PC-9 (cell line): ENCODE measurements at regions not wholly inside any gene's neighbourhood (a gene's known extent, or its start where the extent isn't known, plus 50 kb on each side); places are given as distances from the start of the nearest gene placed in this dataset.

ENCODE experiments used
- BruUV-seq: library from RNA; stranded (reverse); fragments of 400-500 nt; replicated peaks from 2 replicates; lab custom pipeline; 2021; lab: Mats Ljungman, UMichigan
- CTCF ChIA-PET: fragments of 300-600 bp; sonication (Branson Sonifier 250); formaldehyde crosslinking; loops from one replicate; lab custom pipeline; 2022; ENCODE audit warnings: antibody characterized with exemption; lab: Charles Lee
- POLR2A ChIA-PET: fragments of 300-600 bp; sonication (Branson Sonifier 250); formaldehyde crosslinking; loops from one replicate; lab custom pipeline; 2022; ENCODE audit warnings: antibody characterized with exemption; ENCODE audit not compliant: unreplicated experiment; lab: Charles Lee
- DNase-seq, 2 experiments: peaks; one replicate each; pipeline versions ENCODE4 v3.0.0 to v3.0.0-alpha.2; 2015 to 2022; ENCODE audit warnings: mixed read lengths in 1 of 2
- H2AFZ ChIP-seq: fragments of 200-600 bp; sonication (generic); 2 replicates; pipeline ENCODE4 v1.8.1; 2017; ENCODE audit warnings: antibody characterized with exemption
- H3F3A ChIP-seq: fragments of 200-600 bp; sonication (generic); 2 replicates; pipeline ENCODE4 v1.8.1; 2017; ENCODE audit warnings: antibody characterized with exemption, mild to moderate bottlenecking, low read depth; ENCODE audit not compliant: insufficient read depth
- H3K27ac ChIP-seq: fragments of 200-600 bp; sonication (generic); 2 replicates; pipeline ENCODE4 v1.6.1; 2016; ENCODE audit warnings: mixed run types
- H3K27me3 ChIP-seq: fragments of 200-600 bp; sonication (generic); 2 replicates; pipeline ENCODE4 v1.6.1; 2016; ENCODE audit warnings: low read depth, mixed run types; ENCODE audit not compliant: insufficient read depth
- H3K36me3 ChIP-seq: fragments of 200-600 bp; sonication (generic); 2 replicates; pipeline ENCODE4 v1.6.1; 2016; ENCODE audit warnings: low read depth, mixed run types
- H3K4me1 ChIP-seq: fragments of 200-600 bp; sonication (generic); replicated peaks from 2 replicates; pipeline ENCODE4 v1.6.1; 2016; ENCODE audit warnings: mixed run types; ENCODE audit not compliant: insufficient read depth
- H3K4me2 ChIP-seq: fragments of 200-600 bp; sonication (generic); 2 replicates; pipeline ENCODE4 v1.6.1; 2017; ENCODE audit warnings: mixed run types
- H3K4me3 ChIP-seq: fragments of 200-600 bp; sonication (generic); 2 replicates; pipeline ENCODE4 v1.6.1; 2016; ENCODE audit warnings: mixed run types
- H3K79me2 ChIP-seq: fragments of 200-600 bp; sonication (generic); 2 replicates; pipeline ENCODE4 v1.6.1; 2017; ENCODE audit warnings: low read depth, mixed run types
- H3K9me2 ChIP-seq: fragments of 200-600 bp; sonication (generic); 2 replicates; pipeline ENCODE4 v1.8.1; 2017; ENCODE audit warnings: mild to moderate bottlenecking; ENCODE audit not compliant: insufficient read depth
- H3K9me3 ChIP-seq: fragments of 200-600 bp; sonication (generic); 2 replicates; pipeline ENCODE4 v1.8.1; 2016; ENCODE audit warnings: low read depth; ENCODE audit not compliant: insufficient read depth
- H4K20me1 ChIP-seq: fragments of 200-600 bp; sonication (generic); 2 replicates; pipeline ENCODE4 v1.8.1; 2017; ENCODE audit not compliant: insufficient read depth
- EZH2 ChIP-seq: fragments of 200-600 bp; sonication (generic); IDR thresholded peaks from 2 replicates; pipeline ENCODE4 v1.8.0; 2017; ENCODE audit warnings: antibody characterized with exemption, low read depth
- intact Hi-C: fragments of 100-400 bp; cut with micrococcal nuclease; formaldehyde crosslinking; loops from one replicate; pipeline ENCODE4 v1.10.0; 2022; ENCODE audit not compliant: unreplicated experiment
- TF ChIP-seq, protein P1 (sequence below): fragments of 200-600 bp; sonication (generic); conservative IDR thresholded peaks from 2 replicates; pipeline ENCODE4 v1.6.1; 2017; ENCODE audit warnings: mixed run types, antibody characterized with exemption, mild to moderate bottlenecking, moderate library complexity

DNA sequence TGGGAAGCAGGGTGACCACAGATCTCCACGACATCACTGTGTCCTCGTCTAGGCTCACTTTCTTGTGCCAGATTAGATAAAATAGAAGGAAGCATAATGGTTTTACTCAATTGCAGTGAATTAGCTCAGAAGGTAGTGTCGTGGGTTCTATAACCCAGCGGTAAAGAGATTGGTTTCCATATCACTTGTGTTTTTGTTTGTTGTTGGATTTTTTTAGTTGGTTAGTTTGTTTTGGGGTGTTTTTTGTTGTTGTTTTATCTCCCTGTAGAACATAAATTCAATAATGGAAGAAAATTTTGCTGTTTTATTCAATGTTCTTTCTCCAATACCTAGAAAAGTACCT is 85.9 kb upstream of the PRSS16 start:
- TF ChIP-seq, protein P1, sequence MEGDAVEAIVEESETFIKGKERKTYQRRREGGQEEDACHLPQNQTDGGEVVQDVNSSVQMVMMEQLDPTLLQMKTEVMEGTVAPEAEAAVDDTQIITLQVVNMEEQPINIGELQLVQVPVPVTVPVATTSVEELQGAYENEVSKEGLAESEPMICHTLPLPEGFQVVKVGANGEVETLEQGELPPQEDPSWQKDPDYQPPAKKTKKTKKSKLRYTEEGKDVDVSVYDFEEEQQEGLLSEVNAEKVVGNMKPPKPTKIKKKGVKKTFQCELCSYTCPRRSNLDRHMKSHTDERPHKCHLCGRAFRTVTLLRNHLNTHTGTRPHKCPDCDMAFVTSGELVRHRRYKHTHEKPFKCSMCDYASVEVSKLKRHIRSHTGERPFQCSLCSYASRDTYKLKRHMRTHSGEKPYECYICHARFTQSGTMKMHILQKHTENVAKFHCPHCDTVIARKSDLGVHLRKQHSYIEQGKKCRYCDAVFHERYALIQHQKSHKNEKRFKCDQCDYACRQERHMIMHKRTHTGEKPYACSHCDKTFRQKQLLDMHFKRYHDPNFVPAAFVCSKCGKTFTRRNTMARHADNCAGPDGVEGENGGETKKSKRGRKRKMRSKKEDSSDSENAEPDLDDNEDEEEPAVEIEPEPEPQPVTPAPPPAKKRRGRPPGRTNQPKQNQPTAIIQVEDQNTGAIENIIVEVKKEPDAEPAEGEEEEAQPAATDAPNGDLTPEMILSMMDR = no peak
- no peak for TF ChIP-seq EZH2
- POLR2A ChIA-PET = no interaction called here
- Histone ChIP-seq H3F3A (peaks cover 41% of the 10 kb centered on the region), H3K36me3 (no peaks in the 10 kb centered on the region), H4K20me1 (no peaks in the 10 kb centered on the region), H3K9me3 (no peaks in the 10 kb centered on the region), H3K27ac (no peak overlapping the region), H3K27me3 (no peaks in the 10 kb centered on the region), H3K4me3 (no peak overlapping the region), H3K4me2 (peak overlapping the region; percentile 35; the same call in 1 of the 2 replicates), H3K79me2 (no peaks in the 10 kb centered on the region), H3K9me2 (no peaks in the 10 kb centered on the region), H2AFZ (no peak overlapping the region), H3K4me1 (peaks cover 16% of the 10 kb centered on the region; the same call in 1 of the 2 replicates)
- DNase-seq = no peak
- BruUV-seq = no TSS peak
- intact Hi-C loops = loop anchor here (5.0 to 10.0 kb wide), 2 partner anchors 1196 to 1523 kb away; no protein-coding TSS in a partner anchor
- CTCF ChIA-PET = interaction anchor here (0.6 kb wide), 1 partner anchor 50 kb away, joined by 4 read pairs; no protein-coding TSS in a partner anchor

- intact Hi-C loops = loop anchor here (1.0 to 10.0 kb wide), 3 partner anchors 592 to 1523 kb away; no protein-coding TSS in a partner anchor
- no TSS peak for BruUV-seq
- H3K4me2 ChIP-seq = peak overlapping the region; percentile 35; the same call in 1 of the 2 replicates
- H3K36me3 ChIP-seq = no peaks in the 10 kb centered on the region
- H3K79me2 ChIP-seq = no peaks in the 10 kb centered on the region
- no peaks in the 10 kb centered on the region for H3K27me3 ChIP-seq
- H3F3A ChIP-seq = peaks cover 36% of the 10 kb centered on the region
- H4K20me1 ChIP-seq = no peaks in the 10 kb centered on the region
- H3K27ac ChIP-seq = no peak overlapping the region
- H3K9me2 ChIP-seq = no peaks in the 10 kb centered on the region
- H2AFZ ChIP-seq = no peak overlapping the region
- CTCF ChIA-PET = interaction anchor here (0.6 to 1.2 kb wide), 3 partner anchors 49 to 634 kb away, joined by 3 to 4 read pairs (median 3); no protein-coding TSS in a partner anchor
- TF ChIP-seq, protein P1 = peak; percentile 92
- no peak for TF ChIP-seq EZH2
- POLR2A ChIA-PET = no interaction called here
- H3K4me3 ChIP-seq = no peak overlapping the region
- DNase-seq = peak; percentile 45 to 61
- H3K4me1 ChIP-seq = peaks cover 16% of the 10 kb centered on the region; the same call in 1 of the 2 replicates
- H3K9me3 ChIP-seq = no peaks in the 10 kb centered on the region
Observed at GRCh38 chr6:27161946-27162603, 85.4 kb upstream of the PRSS16 start.

- H3K79me2 ChIP-seq = no peaks in the 10 kb centered on the region
- no TSS peak for BruUV-seq
- H3K4me2 ChIP-seq = no peak overlapping the region
- CTCF ChIA-PET = interaction anchor here (0.6 kb wide), 1 partner anchor 40 kb away, joined by 3 read pairs; no protein-coding TSS in a partner anchor
- no peaks in the 10 kb centered on the region for H4K20me1 ChIP-seq
- no peaks in the 10 kb centered on the region for H3K36me3 ChIP-seq
- peaks cover 24% of the 10 kb centered on the region for H3K4me1 ChIP-seq
- H3K27ac ChIP-seq = no peak overlapping the region
- no peaks in the 10 kb centered on the region for H3K27me3 ChIP-seq
- no peaks in the 10 kb centered on the region for H3K9me3 ChIP-seq
- peak in 1 of 2 experiments; percentile 53 for DNase-seq
- no peak overlapping the region for H3K4me3 ChIP-seq
- no peak overlapping the region for H2AFZ ChIP-seq
- POLR2A ChIA-PET = interaction anchor here (0.6 to 1.2 kb wide), 2 partner anchors 14 to 729 kb away, joined by 4 to 6 read pairs; a partner anchor contains a TSS
- intact Hi-C loops = loop anchor here (5.0 to 10.0 kb wide), 2 partner anchors 1193 to 1521 kb away; no protein-coding TSS in a partner anchor
- TF ChIP-seq, protein P1 = no peak
- no peak for TF ChIP-seq EZH2
- no peaks in the 10 kb centered on the region for H3K9me2 ChIP-seq
- peaks cover 30% of the 10 kb centered on the region for H3F3A ChIP-seq
Observed at GRCh38 chr6:27163834-27164233, 83.7 kb upstream of the PRSS16 start.
